ENCODE measurements at regions not wholly inside any gene's neighbourhood (a gene's known extent, or its start where the extent isn't known, plus 50 kb on each side); places are given as distances from the start of the nearest gene placed in this dataset.

DNA sequence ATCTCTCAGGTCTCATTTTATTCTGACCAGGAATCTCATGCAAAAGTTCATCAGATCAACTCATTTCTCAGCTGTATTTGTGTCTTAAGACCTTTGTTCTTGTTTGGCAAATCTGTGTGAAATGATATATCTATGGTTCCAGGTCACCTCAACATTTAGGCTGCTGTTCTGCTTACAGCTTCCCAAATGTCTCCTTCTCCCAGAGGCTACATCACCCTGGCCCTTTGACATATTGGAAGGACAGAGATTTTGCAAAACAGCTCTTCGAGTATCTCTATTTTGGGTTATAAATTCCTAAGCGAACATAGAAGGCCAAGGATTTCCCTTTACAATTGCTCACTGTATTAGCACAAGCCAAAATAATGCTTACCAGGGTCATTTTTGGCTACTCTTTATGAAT lies 57.5 kb upstream of the GIMD1 start:
- ChIA-PET POLR2A (no interaction called here), CTCF (no interaction called here)
- ATAC-seq (no peak), DNase-seq (no peak)
- Mint-ChIP-seq H3K27me3 (ENCODE audit: low read depth) (no peaks in the 10 kb centered on the region), H3K4me3 (no peak overlapping the region), H3K9me3 (ENCODE audit: insufficient read depth) (no peaks in the 10 kb centered on the region), H3K27ac (no peak overlapping the region), H3K4me1 (ENCODE audit: low read depth) (no peaks in the 10 kb centered on the region), H3K36me3 (ENCODE audit: low read depth) (no peaks in the 10 kb centered on the region)

DNA sequence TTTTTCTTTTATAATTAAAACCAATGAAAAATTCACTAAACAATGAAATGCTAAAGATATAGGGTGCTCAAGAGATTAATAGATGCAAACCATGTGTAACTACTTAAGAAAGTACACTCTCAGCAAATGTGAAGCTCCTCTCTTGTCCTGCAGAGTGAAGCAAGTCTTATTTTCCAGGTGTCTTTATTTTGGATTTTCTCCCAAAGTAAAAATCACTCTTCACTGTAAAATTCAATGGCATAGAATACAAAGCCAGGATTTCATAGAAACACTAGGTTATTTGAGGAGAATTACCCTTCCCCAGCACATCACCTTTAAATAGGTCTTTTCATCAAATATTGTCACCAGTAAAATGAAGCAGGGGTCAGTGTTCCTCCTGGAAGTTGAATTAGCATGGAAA lies 57.0 kb upstream of the GIMD1 start:
- Mint-ChIP-seq H3K27ac (no peak overlapping the region), H3K27me3 (ENCODE audit: low read depth) (no peaks in the 10 kb centered on the region), H3K9me3 (ENCODE audit: insufficient read depth) (no peaks in the 10 kb centered on the region), H3K4me1 (ENCODE audit: low read depth) (no peaks in the 10 kb centered on the region), H3K4me3 (no peak overlapping the region), H3K36me3 (ENCODE audit: low read depth) (no peaks in the 10 kb centered on the region)
- DNase-seq (no peak), ATAC-seq (no peak)
- ChIA-PET CTCF (no interaction called here), POLR2A (no interaction called here)

DNA sequence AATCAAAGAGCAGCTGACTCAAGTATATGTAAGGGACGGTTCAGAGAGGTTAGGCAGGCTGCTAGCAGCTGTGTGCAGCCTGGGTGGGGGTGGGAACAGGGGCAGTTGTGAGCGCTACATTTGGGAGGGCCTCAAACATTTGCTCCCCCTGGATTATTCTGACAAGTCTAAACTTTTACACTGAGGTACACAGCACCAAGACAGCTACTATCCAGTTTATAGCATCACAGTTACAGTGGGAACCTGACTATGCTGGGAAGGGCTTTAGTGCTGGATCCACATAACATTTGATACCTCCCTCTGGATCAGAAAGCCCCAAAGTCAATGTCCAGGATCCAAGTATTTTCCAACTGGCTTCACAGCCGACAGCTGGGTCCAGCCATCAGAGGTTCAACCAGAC lies 55.8 kb upstream of the GIMD1 start:
- no peaks in the 10 kb centered on the region for H3K9me3 Mint-ChIP-seq (ENCODE audit: insufficient read depth)
- no peaks in the 10 kb centered on the region for H3K36me3 Mint-ChIP-seq (ENCODE audit: low read depth)
- CTCF ChIA-PET = no interaction called here
- no peak overlapping the region for H3K4me3 Mint-ChIP-seq
- no peaks in the 10 kb centered on the region for H3K27me3 Mint-ChIP-seq (ENCODE audit: low read depth)
- no peak for ATAC-seq
- H3K4me1 Mint-ChIP-seq (ENCODE audit: low read depth) = no peaks in the 10 kb centered on the region
- POLR2A ChIA-PET = no interaction called here
- no peak overlapping the region for H3K27ac Mint-ChIP-seq
- DNase-seq = no peak

DNA sequence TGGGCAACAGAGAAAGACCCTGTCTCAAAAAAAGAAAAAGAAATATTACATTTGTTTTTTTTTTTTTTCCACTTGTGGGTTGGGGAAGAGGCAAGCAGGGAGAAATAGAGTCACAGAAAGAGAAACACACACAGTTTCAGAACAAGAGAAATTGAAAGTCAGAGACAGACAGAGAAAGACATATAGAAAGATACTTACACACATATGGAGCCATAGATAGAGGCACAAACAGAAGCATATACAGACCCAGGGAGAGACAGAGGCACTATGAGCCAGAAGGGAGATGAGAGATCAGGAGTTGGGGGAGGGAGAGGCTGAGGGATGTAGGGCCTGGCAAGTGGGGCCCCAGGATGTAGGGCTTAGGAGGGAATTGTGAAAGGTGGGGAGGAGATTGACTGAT lies 55.2 kb upstream of the GIMD1 start:
- Mint-ChIP-seq H3K9me3 (ENCODE audit: insufficient read depth) (no peaks in the 10 kb centered on the region), H3K27me3 (ENCODE audit: low read depth) (no peaks in the 10 kb centered on the region), H3K4me3 (no peak overlapping the region), H3K36me3 (ENCODE audit: low read depth) (no peaks in the 10 kb centered on the region), H3K27ac (no peak overlapping the region), H3K4me1 (ENCODE audit: low read depth) (no peaks in the 10 kb centered on the region)
- CTCF ChIA-PET = no interaction called here
- ATAC-seq (no peak), DNase-seq (no peak)
- POLR2A ChIA-PET = no interaction called here

DNA sequence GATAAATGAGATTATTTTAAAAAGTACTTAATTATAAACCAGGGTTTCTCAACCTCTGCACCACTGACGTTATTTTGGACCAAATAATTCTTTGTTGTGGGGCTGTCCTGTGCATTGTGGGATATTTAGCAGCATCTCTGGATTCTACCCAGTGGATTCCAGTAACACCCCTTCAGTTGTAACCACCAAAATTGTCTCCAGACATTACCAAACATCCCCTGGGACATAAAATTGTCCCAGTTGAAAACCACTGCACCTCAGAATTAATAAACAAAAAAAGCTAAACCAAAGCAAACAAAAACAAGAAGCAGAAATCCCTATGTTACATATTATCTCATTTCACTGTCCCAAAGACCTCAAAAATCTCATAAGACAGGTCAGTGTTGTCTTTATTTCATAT lies 54.2 kb upstream of the GIMD1 start:
- H3K27me3 Mint-ChIP-seq (ENCODE audit: low read depth) = no peaks in the 10 kb centered on the region
- ATAC-seq = no peak
- POLR2A ChIA-PET = no interaction called here
- CTCF ChIA-PET = no interaction called here
- DNase-seq = no peak
- no peak overlapping the region for H3K4me3 Mint-ChIP-seq
- no peak overlapping the region for H3K27ac Mint-ChIP-seq
- H3K4me1 Mint-ChIP-seq (ENCODE audit: low read depth) = no peaks in the 10 kb centered on the region
- H3K36me3 Mint-ChIP-seq (ENCODE audit: low read depth) = no peaks in the 10 kb centered on the region
- H3K9me3 Mint-ChIP-seq (ENCODE audit: insufficient read depth) = no peaks in the 10 kb centered on the region

DNA sequence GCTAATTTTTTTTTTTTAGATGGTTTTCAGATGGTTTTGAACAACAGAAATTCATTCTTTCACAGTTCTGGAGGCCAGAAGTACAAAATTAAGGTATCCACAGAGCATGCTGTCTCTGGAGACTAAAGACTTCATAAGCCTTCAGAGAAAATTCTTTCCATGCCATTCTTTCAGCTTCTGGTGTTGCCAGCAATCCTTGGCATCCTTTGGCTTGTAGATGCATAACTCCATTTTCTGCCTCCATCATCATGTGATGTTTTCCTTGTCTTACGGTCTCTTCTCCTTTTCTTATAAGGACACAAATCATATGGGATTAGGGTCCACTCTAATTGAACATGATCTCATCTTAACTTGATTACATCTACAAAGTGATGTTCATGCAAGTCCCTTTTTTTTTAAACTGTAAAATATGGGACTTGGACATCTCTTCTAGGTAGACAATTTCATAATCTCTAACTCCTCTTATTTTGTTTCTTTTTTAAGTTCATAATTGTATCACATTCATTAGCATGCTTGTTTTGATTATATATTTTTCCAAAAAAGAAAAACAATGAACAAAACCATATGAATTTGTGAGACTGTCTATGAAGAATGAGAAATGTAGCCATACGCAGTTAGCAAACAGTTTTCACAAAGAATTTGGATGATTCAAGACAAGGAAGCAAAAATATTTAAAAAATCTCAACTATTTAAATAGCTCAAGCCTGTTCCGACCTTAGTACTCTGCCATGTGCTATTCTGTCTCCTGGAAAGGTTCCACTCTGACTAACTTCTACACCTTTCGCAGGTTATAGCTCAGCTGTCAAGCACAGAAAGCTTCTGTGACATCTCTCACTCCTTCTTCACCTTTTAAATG lies 53.1 kb upstream of the GIMD1 start:
- Mint-ChIP-seq H3K36me3 (ENCODE audit: low read depth) (no peaks in the 10 kb centered on the region), H3K27ac (no peak overlapping the region), H3K27me3 (ENCODE audit: low read depth) (no peaks in the 10 kb centered on the region), H3K9me3 (ENCODE audit: insufficient read depth) (no peaks in the 10 kb centered on the region), H3K4me3 (no peak overlapping the region), H3K4me1 (ENCODE audit: low read depth) (no peaks in the 10 kb centered on the region)
- ChIA-PET CTCF (no interaction called here), POLR2A (no interaction called here)
- DNase-seq = no peak
- ATAC-seq = no peak

DNA sequence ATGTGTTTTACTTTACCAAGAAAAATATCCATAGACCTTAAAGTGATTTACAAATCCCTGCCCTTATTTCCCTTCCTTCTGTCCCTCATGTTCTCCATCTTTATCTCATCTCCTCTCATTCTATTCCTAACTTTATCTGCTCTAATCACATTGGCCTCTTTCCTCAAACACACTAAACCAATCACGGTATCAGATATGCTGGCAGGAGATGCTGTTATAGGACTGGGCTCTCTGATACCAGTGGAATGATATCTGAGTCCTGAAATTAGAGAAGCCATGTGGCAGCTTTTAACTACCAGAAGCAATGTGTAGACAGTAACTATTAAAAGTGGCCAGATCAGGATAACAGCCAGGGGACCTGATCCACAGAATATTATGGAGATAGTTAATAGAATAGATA lies 49.9 kb upstream of the GIMD1 start:
- H3K36me3 Mint-ChIP-seq (ENCODE audit: low read depth) = no peaks in the 10 kb centered on the region
- H3K27me3 Mint-ChIP-seq (ENCODE audit: low read depth) = no peaks in the 10 kb centered on the region
- ChIA-PET CTCF (no interaction called here), POLR2A (no interaction called here)
- no peak for ATAC-seq
- no peak overlapping the region for H3K27ac Mint-ChIP-seq
- H3K4me1 Mint-ChIP-seq (ENCODE audit: low read depth) = no peaks in the 10 kb centered on the region
- no peak overlapping the region for H3K4me3 Mint-ChIP-seq
- DNase-seq = no peak
- H3K9me3 Mint-ChIP-seq (ENCODE audit: insufficient read depth) = no peaks in the 10 kb centered on the region

Data from activated CD8-positive, alpha-beta T cell treated with anti-CD3 and anti-CD28 coated beads, Interleukin-2, amount 10 ng/mL, durations not matched to agents 7 days and 5 days (primary cell).